ENCODE measurements at regions not wholly inside any gene's neighbourhood (a gene's known extent, or its start where the extent isn't known, plus 50 kb on each side); places are given as distances from the start of the nearest gene placed in this dataset.

DNA sequence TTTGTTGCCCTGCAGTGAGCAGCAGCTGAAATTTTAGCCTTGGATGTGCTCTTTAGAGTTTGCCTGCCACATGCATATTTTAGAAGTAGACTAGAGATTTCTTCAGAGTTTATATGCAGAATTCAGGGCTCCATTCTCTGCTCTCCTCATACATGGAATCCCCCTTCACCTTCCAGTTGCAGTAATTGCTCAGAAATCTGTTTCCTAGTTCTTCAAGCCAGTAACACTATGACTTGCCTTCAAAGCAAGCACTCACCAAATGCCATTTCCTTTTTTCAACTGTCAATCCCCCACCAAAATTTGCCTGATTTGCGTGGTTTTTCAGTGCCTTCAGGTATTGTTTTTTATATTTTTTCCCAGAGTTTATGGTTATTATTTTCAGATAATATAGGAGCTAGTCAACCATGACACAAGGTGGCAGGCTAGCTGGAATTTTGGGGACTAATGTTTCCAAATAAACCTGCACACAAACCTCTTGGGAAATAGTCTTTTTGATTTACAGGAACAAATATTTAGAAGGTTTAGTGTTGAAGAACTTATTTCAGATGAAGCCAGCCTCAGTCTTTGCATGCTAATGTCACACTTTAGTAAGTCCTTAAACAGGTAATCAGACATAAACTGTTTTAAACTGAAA, 79.2 kb downstream of the ASCL1 start:
- TF ChIP-seq CTCF (IDR thresholded peaks at IDR 0.05) (no peak), EP300 (IDR thresholded peaks at IDR 0.05) (no peak)

Data from ovary (tissue), 3 donors.